Testis (tissue), 2 donors: ENCODE measurements at regions not wholly inside any gene's neighbourhood (a gene's known extent, or its start where the extent isn't known, plus 50 kb on each side); places are given as distances from the start of the nearest gene placed in this dataset.

Experiments
- CTCF ChIP-seq, 3 experiments: fragments of 450-650 bp in 2 of 3; fragments of 200-600 bp in 1 of 3; sonication (generic) in 1 of 3; IDR thresholded peaks; one replicate each; pipeline ENCODE4 v1.5.1; 2016 to 2019; ENCODE audit warnings: antibody characterized with exemption in 3 of 3, mild to moderate bottlenecking in 2 of 3, moderate library complexity in 1 of 3
- POLR2A ChIP-seq: fragments of 450-650 bp; IDR thresholded peaks from one replicate; pipeline ENCODE4 v1.6.1; 2017; ENCODE audit warnings: antibody characterized with exemption, mild to moderate bottlenecking, moderate library complexity

- TF ChIP-seq CTCF (IDR thresholded peaks at IDR 0.05), result no peak
- no peak for TF ChIP-seq POLR2A
Observed at GRCh38 chrY:7211971-7212370, 300.4 kb upstream of the AMELY start.
